A673 (cell line): ENCODE measurements at regions not wholly inside any gene's neighbourhood (a gene's known extent, or its start where the extent isn't known, plus 50 kb on each side); places are given as distances from the start of the nearest gene placed in this dataset.

Experiments used
- BruUV-seq: library from RNA; stranded (reverse); fragments of 400-500 nt; replicated peaks from 2 replicates; lab custom pipeline; 2021; lab: Mats Ljungman, UMichigan
- CTCF ChIA-PET: fragments of 300-600 bp; sonication (Branson Sonifier 250); formaldehyde crosslinking; loops from one replicate; lab custom pipeline; 2022; ENCODE audit warnings: antibody characterized with exemption; lab: Charles Lee
- POLR2A ChIA-PET: fragments of 300-600 bp; sonication (Branson Sonifier 250); formaldehyde crosslinking; loops from one replicate; lab custom pipeline; 2022; ENCODE audit warnings: antibody characterized with exemption; ENCODE audit not compliant: low non-redundant PET; lab: Charles Lee
- DNase-seq: peaks from one replicate; pipeline ENCODE4 v3.0.0-alpha.2; 2015; ENCODE audit warnings: low spot score
- H3K27ac ChIP-seq: fragments of 200-600 bp; sonication (generic); 2 replicates; pipeline ENCODE4 v1.5.1; 2016; ENCODE audit warnings: mixed run types, low read depth, mild to moderate bottlenecking, mixed read lengths, antibody characterized with exemption, low read length; ENCODE audit not compliant: poor library complexity, severe bottlenecking
- H3K27me3 ChIP-seq: fragments of 200-600 bp; sonication (generic); replicated peaks from 2 replicates; pipeline ENCODE4 v1.6.1; 2017; ENCODE audit warnings: mixed run types, low read depth, mild to moderate bottlenecking, mixed read lengths, antibody characterized with exemption, low read length; ENCODE audit not compliant: insufficient read depth, poor library complexity
- H3K36me3 ChIP-seq: fragments of 200-600 bp; sonication (generic); 2 replicates; pipeline ENCODE4 v1.6.1; 2016; ENCODE audit warnings: mixed run types, mild to moderate bottlenecking, mixed read lengths, antibody characterized with exemption, low read length; ENCODE audit not compliant: insufficient read depth, poor library complexity, severe bottlenecking
- H3K4me1 ChIP-seq: fragments of 200-600 bp; sonication (generic); 2 replicates; pipeline ENCODE4 v1.6.1; 2017; ENCODE audit warnings: mixed run types, mild to moderate bottlenecking, mixed read lengths, antibody characterized with exemption, low read length; ENCODE audit not compliant: insufficient read depth, poor library complexity, severe bottlenecking
- H3K4me3 ChIP-seq: fragments of 200-600 bp; sonication (generic); 2 replicates; pipeline ENCODE4 v1.5.1; 2016; ENCODE audit warnings: low read depth, mixed run types, mild to moderate bottlenecking, mixed read lengths, low read length; ENCODE audit not compliant: poor library complexity, severe bottlenecking
- H3K9me3 ChIP-seq: fragments of 200-600 bp; sonication (generic); 2 replicates; pipeline ENCODE4 v1.6.1; 2016; ENCODE audit warnings: mixed run types, low read depth, mild to moderate bottlenecking, mixed read lengths, antibody characterized with exemption, low read length; ENCODE audit not compliant: poor library complexity, severe bottlenecking
- CTCF ChIP-seq: fragments of 300-800, 200-600 bp; sonication (generic); conservative IDR thresholded peaks from 2 replicates; pipeline ENCODE4 v1.5.1; 2017; ENCODE audit warnings: low read depth, mild to moderate bottlenecking, antibody characterized with exemption, low read length, moderate library complexity, mixed read lengths
- EZH2 ChIP-seq: fragments of 200-600 bp; sonication (generic); IDR thresholded peaks from 2 replicates; pipeline ENCODE4 v1.6.1; 2017; ENCODE audit warnings: borderline replicate concordance, low read depth, mild to moderate bottlenecking, mixed read lengths, antibody characterized with exemption, low read length; ENCODE audit not compliant: poor library complexity, severe bottlenecking
- intact Hi-C: fragments of 100-400 bp; cut with micrococcal nuclease; formaldehyde crosslinking; loops from one replicate; pipeline ENCODE4 v1.10.0; 2022; ENCODE audit not compliant: unreplicated experiment

GRCh38 chr2:111249806-111250205, 129.1 kb downstream of the BCL2L11 start:
- intact Hi-C loops: no loop called here
- Histone ChIP-seq H3K4me3 (no peak overlapping the region), H3K27ac (no peak overlapping the region), H3K9me3 (no peaks in the 10 kb centered on the region), H3K36me3 (no peaks in the 10 kb centered on the region), H3K27me3 (no peaks in the 10 kb centered on the region), H3K4me1 (no peaks in the 10 kb centered on the region)
- BruUV-seq: no TSS peak
- TF ChIP-seq CTCF (no peak), EZH2 (no peak)
- ChIA-PET CTCF (no interaction called here), POLR2A (no interaction called here)
- no peak for DNase-seq

GRCh38 chr2:111250448-111251030, 129.8 kb downstream of the BCL2L11 start:
- intact Hi-C loops: no loop called here
- TF ChIP-seq EZH2 (no peak), CTCF (no peak)
- Histone ChIP-seq H3K27ac (no peak overlapping the region), H3K9me3 (no peaks in the 10 kb centered on the region), H3K4me1 (no peaks in the 10 kb centered on the region), H3K27me3 (no peaks in the 10 kb centered on the region), H3K36me3 (no peaks in the 10 kb centered on the region), H3K4me3 (no peak overlapping the region)
- BruUV-seq: no TSS peak
- POLR2A ChIA-PET: no interaction called here
- DNase-seq: no peak
- CTCF ChIA-PET: interaction anchor here (0.6 kb wide), 1 partner anchor 448 kb away, joined by 3 read pairs; no protein-coding TSS in a partner anchor

- TF ChIP-seq EZH2 (no peak), CTCF (no peak)
- no peak overlapping the region for H3K4me3 ChIP-seq
- BruUV-seq: no TSS peak
- intact Hi-C loops: no loop called here
- DNase-seq: no peak
- H3K4me1 ChIP-seq: no peaks in the 10 kb centered on the region
- H3K9me3 ChIP-seq: no peaks in the 10 kb centered on the region
- H3K36me3 ChIP-seq: no peaks in the 10 kb centered on the region
- CTCF ChIA-PET: no interaction called here
- no peak overlapping the region for H3K27ac ChIP-seq
- no peaks in the 10 kb centered on the region for H3K27me3 ChIP-seq
- POLR2A ChIA-PET: no interaction called here
Observed at GRCh38 chr2:111251711-111252110, 131.0 kb downstream of the BCL2L11 start.
